ENCODE measurements at regions not wholly inside any gene's neighbourhood (a gene's known extent, or its start where the extent isn't known, plus 50 kb on each side); places are given as distances from the start of the nearest gene placed in this dataset.

DNA sequence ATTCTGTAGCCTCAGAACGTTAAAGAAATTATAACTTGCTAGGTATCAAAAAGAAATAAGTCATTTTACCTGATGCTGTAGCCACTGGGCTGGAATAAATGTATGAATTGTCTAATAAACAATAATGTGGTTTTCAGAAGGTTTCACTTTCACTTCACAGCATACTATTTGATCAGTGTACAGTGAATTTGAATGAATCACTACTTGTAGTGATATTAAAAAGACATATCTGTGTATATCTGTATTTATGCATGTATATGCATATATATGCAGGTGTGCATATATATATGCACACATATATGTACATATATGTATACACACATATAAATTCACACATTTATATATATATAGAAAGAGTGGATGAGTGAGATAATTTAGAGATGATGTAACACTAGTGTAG, 440.0 kb upstream of the PCDH10 start:
- TF ChIP-seq POLR2AphosphoS5 (IDR thresholded peaks at IDR 0.05; ENCODE audit: low read depth): no peak
- no peak for TF ChIP-seq SPI1 (IDR thresholded peaks at IDR 0.05; ENCODE audit: borderline replicate concordance, low read depth)
- TF ChIP-seq, protein P1, sequence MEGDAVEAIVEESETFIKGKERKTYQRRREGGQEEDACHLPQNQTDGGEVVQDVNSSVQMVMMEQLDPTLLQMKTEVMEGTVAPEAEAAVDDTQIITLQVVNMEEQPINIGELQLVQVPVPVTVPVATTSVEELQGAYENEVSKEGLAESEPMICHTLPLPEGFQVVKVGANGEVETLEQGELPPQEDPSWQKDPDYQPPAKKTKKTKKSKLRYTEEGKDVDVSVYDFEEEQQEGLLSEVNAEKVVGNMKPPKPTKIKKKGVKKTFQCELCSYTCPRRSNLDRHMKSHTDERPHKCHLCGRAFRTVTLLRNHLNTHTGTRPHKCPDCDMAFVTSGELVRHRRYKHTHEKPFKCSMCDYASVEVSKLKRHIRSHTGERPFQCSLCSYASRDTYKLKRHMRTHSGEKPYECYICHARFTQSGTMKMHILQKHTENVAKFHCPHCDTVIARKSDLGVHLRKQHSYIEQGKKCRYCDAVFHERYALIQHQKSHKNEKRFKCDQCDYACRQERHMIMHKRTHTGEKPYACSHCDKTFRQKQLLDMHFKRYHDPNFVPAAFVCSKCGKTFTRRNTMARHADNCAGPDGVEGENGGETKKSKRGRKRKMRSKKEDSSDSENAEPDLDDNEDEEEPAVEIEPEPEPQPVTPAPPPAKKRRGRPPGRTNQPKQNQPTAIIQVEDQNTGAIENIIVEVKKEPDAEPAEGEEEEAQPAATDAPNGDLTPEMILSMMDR (IDR thresholded peaks at IDR 0.05; ENCODE audit: insufficient read depth, low read length): no peak
- TF ChIP-seq, protein P2, sequence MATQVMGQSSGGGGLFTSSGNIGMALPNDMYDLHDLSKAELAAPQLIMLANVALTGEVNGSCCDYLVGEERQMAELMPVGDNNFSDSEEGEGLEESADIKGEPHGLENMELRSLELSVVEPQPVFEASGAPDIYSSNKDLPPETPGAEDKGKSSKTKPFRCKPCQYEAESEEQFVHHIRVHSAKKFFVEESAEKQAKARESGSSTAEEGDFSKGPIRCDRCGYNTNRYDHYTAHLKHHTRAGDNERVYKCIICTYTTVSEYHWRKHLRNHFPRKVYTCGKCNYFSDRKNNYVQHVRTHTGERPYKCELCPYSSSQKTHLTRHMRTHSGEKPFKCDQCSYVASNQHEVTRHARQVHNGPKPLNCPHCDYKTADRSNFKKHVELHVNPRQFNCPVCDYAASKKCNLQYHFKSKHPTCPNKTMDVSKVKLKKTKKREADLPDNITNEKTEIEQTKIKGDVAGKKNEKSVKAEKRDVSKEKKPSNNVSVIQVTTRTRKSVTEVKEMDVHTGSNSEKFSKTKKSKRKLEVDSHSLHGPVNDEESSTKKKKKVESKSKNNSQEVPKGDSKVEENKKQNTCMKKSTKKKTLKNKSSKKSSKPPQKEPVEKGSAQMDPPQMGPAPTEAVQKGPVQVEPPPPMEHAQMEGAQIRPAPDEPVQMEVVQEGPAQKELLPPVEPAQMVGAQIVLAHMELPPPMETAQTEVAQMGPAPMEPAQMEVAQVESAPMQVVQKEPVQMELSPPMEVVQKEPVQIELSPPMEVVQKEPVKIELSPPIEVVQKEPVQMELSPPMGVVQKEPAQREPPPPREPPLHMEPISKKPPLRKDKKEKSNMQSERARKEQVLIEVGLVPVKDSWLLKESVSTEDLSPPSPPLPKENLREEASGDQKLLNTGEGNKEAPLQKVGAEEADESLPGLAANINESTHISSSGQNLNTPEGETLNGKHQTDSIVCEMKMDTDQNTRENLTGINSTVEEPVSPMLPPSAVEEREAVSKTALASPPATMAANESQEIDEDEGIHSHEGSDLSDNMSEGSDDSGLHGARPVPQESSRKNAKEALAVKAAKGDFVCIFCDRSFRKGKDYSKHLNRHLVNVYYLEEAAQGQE (IDR thresholded peaks at IDR 0.05; ENCODE audit: insufficient replicate concordance, low read depth): no peak
- no peak for TF ChIP-seq GABPA (IDR thresholded peaks at IDR 0.05; ENCODE audit: low read depth)
- H3K4me3 ChIP-seq (replicated peaks; ENCODE audit: insufficient read depth, low read length): no peak overlapping the region
- no peak for DNase-seq (ENCODE audit: low read depth in 1 of 2, low spot score in 1 of 2)
- no peaks in the 10 kb centered on the region for H3K27me3 ChIP-seq (ENCODE audit: insufficient read depth, poor library complexity, severe bottlenecking)
- no peak overlapping the region for H3K27ac ChIP-seq (replicated peaks)

DNA sequence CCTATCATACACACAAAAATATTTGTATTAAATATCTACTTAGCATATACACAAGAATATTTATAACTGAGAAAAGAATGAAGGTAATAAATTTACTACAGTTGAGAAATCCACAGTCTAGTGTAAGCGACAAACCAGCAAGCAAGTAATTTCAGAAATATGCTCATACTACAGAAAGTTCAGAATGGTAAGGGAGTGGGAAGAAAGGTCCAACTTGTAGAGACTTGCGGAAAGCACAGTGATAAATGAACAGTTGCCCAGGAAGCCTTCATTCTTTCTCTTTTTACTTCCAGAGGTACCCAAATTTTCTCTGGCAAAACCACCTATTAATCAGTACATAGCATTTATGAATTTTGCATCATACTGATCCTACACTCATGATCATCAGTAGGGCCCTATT, 438.1 kb upstream of the PCDH10 start:
- no peak for TF ChIP-seq GABPA (IDR thresholded peaks at IDR 0.05; ENCODE audit: low read depth)
- TF ChIP-seq POLR2AphosphoS5 (IDR thresholded peaks at IDR 0.05; ENCODE audit: low read depth): no peak
- TF ChIP-seq, protein P2 (IDR thresholded peaks at IDR 0.05; ENCODE audit: insufficient replicate concordance, low read depth): no peak
- no peak for TF ChIP-seq SPI1 (IDR thresholded peaks at IDR 0.05; ENCODE audit: borderline replicate concordance, low read depth)
- TF ChIP-seq, protein P1 (IDR thresholded peaks at IDR 0.05; ENCODE audit: insufficient read depth, low read length): no peak
- H3K27ac ChIP-seq (replicated peaks): no peak overlapping the region
- no peak overlapping the region for H3K4me3 ChIP-seq (replicated peaks; ENCODE audit: insufficient read depth, low read length)
- no peak for DNase-seq (ENCODE audit: low read depth in 1 of 2, low spot score in 1 of 2)
- H3K27me3 ChIP-seq (ENCODE audit: insufficient read depth, poor library complexity, severe bottlenecking): no peaks in the 10 kb centered on the region

DNA sequence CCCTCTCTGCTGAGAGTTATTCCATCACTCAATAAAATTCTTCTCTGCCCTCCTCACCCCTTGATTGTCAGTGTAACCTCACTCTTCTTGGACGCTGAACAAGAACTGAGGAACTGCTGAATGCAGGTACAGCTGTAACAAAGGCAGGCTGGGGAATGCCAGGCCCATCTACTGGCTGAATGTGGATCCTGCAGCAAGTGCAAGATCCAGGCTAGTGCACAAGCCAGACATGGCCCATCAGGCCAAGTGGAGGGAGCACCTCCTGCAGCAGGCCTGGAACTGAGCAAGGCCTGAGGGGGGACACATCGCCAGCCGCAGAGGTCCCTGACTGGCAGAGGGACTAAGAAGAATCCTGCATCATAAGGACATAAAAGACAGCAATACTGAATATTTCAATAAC, 411.8 kb upstream of the PCDH10 start:
- no peaks in the 10 kb centered on the region for H3K27me3 ChIP-seq (ENCODE audit: insufficient read depth, poor library complexity, severe bottlenecking)
- TF ChIP-seq GABPA (IDR thresholded peaks at IDR 0.05; ENCODE audit: low read depth): no peak
- TF ChIP-seq, protein P1 (IDR thresholded peaks at IDR 0.05; ENCODE audit: insufficient read depth, low read length): no peak
- H3K27ac ChIP-seq (replicated peaks): no peak overlapping the region
- no peak for DNase-seq (ENCODE audit: low read depth in 1 of 2, low spot score in 1 of 2)
- H3K4me3 ChIP-seq (replicated peaks; ENCODE audit: insufficient read depth, low read length): no peak overlapping the region

DNA sequence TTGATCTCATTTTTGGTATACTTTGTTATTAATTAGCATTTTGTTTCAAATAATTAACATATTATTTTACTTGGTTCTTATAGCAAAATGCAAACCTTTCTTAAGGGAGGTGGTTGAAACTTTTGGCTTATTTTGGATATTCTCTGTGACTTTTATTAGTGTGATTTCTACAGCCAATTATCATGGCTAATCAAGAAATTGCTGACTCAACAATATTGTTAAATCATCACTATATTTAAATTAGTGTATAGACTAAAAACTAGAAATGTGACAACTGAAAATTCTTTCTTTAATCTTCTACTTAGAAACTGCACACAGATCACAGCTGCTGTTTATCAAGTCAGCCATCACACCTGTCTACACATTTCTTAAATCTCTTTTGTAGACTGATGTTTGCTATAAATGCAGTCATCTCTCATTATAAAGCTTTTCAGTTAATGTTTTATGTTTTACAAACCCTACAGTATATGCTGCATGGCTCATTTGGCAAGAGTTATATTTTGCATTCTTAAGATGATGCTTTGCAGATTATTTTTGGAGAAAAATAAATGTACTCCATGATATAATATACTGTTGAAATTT, 389.8 kb upstream of the PCDH10 start:
- Histone ChIP-seq H3K27me3 (ENCODE audit: insufficient read depth, poor library complexity, severe bottlenecking) (no peaks in the 10 kb centered on the region), H3K27ac (replicated peaks) (no peak overlapping the region), H3K4me3 (replicated peaks; ENCODE audit: insufficient read depth, low read length) (no peak overlapping the region)
- DNase-seq (ENCODE audit: low read depth in 1 of 2, low spot score in 1 of 2): no peak
- TF ChIP-seq, protein P2 (IDR thresholded peaks at IDR 0.05; ENCODE audit: insufficient replicate concordance, low read depth): no peak
- no peak for TF ChIP-seq POLR2AphosphoS5 (IDR thresholded peaks at IDR 0.05; ENCODE audit: low read depth)
- no peak for TF ChIP-seq SPI1 (IDR thresholded peaks at IDR 0.05; ENCODE audit: borderline replicate concordance, low read depth)
- TF ChIP-seq, protein P1 (IDR thresholded peaks at IDR 0.05; ENCODE audit: insufficient read depth, low read length): no peak
